ENCODE measurements at regions not wholly inside any gene's neighbourhood (a gene's known extent, or its start where the extent isn't known, plus 50 kb on each side); places are given as distances from the start of the nearest gene placed in this dataset.

GRCh38 chr1:166579557-166580501 is 259.4 kb upstream of the POGK start:
- no peaks in the 10 kb centered on the region for H3K36me3 ChIP-seq (ENCODE audit: low read depth)
- H3K9ac ChIP-seq, result no peak overlapping the region
- H3K9me2 ChIP-seq (ENCODE audit: insufficient read depth), result no peaks in the 10 kb centered on the region
- H3F3A ChIP-seq (ENCODE audit: insufficient read depth), result no peaks in the 10 kb centered on the region
- no peaks in the 10 kb centered on the region for H4K20me1 ChIP-seq (ENCODE audit: insufficient read depth)
- H3K9me3 ChIP-seq (ENCODE audit: low read depth), result no peaks in the 10 kb centered on the region
- no peak overlapping the region for H3K27ac ChIP-seq
- H3K27me3 ChIP-seq (replicated peaks; ENCODE audit: insufficient read depth), result no peaks in the 10 kb centered on the region
- 28 to 29% methylated on average over 7 of the region's 7 CpGs for WGBS, 2 experiments (ENCODE audit: low coverage in 1 of 2, low lambda C conversion rate in 2 of 2, missing lambda C conversion rate in 2 of 2)
- H3K4me2 ChIP-seq (ENCODE audit: unreplicated experiment), result no peak overlapping the region
- H3K4me1 ChIP-seq (ENCODE audit: insufficient read depth), result no peaks in the 10 kb centered on the region
- H3K4me3 ChIP-seq, result no peak overlapping the region
- no peaks in the 10 kb centered on the region for H3K79me2 ChIP-seq (ENCODE audit: insufficient read depth)
- no peak overlapping the region for H2AFZ ChIP-seq
- TF ChIP-seq EZH2 (IDR thresholded peaks at IDR 0.05; ENCODE audit: insufficient read depth, poor library complexity, severe bottlenecking) (no peak), EZH2phosphoT487 (IDR thresholded peaks at IDR 0.05; ENCODE audit: insufficient read depth, low read depth) (no peak)
- in situ Hi-C loops (cut with MboI), result no loop called here
- DNase-seq, result no peak

GRCh38 chr1:166588741-166589140 is 250.5 kb upstream of the POGK start:
- no peak overlapping the region for H3K27ac ChIP-seq
- in situ Hi-C loops (cut with MboI), result no loop called here

GRCh38 chr1:166590161-166590560 is 249.1 kb upstream of the POGK start:
- Histone ChIP-seq H3K9me3 (ENCODE audit: low read depth) (no peaks in the 10 kb centered on the region), H2AFZ (no peak overlapping the region), H3K27me3 (replicated peaks; ENCODE audit: insufficient read depth) (no peaks in the 10 kb centered on the region), H3K27ac (no peak overlapping the region), H3F3A (ENCODE audit: insufficient read depth) (no peaks in the 10 kb centered on the region), H3K79me2 (ENCODE audit: insufficient read depth) (no peaks in the 10 kb centered on the region), H3K4me2 (ENCODE audit: unreplicated experiment) (no peak overlapping the region), H4K20me1 (ENCODE audit: insufficient read depth) (no peaks in the 10 kb centered on the region), H3K36me3 (ENCODE audit: low read depth) (no peaks in the 10 kb centered on the region), H3K4me3 (no peak overlapping the region), H3K4me1 (ENCODE audit: insufficient read depth) (no peaks in the 10 kb centered on the region), H3K9ac (no peak overlapping the region), H3K9me2 (ENCODE audit: insufficient read depth) (no peaks in the 10 kb centered on the region)
- TF ChIP-seq EZH2 (IDR thresholded peaks at IDR 0.05; ENCODE audit: insufficient read depth, poor library complexity, severe bottlenecking) (no peak), EZH2phosphoT487 (IDR thresholded peaks at IDR 0.05; ENCODE audit: insufficient read depth, low read depth) (no peak)
- WGBS, 2 experiments (ENCODE audit: low coverage in 1 of 2, low lambda C conversion rate in 2 of 2, missing lambda C conversion rate in 2 of 2), result 42 to 46% methylated on average over 2 of the region's 2 CpGs
- in situ Hi-C loops (cut with MboI), result no loop called here
- DNase-seq, result no peak

More at GRCh38 chr1:166588741-166589140, 250.5 kb upstream of the POGK start:
- Histone ChIP-seq H3F3A (ENCODE audit: insufficient read depth) (no peaks in the 10 kb centered on the region), H3K36me3 (ENCODE audit: low read depth) (no peaks in the 10 kb centered on the region), H2AFZ (no peak overlapping the region), H3K4me2 (ENCODE audit: unreplicated experiment) (no peak overlapping the region), H3K4me3 (no peak overlapping the region), H3K27me3 (replicated peaks; ENCODE audit: insufficient read depth) (no peaks in the 10 kb centered on the region), H3K9me3 (ENCODE audit: low read depth) (no peaks in the 10 kb centered on the region), H4K20me1 (ENCODE audit: insufficient read depth) (no peaks in the 10 kb centered on the region), H3K9ac (no peak overlapping the region), H3K4me1 (ENCODE audit: insufficient read depth) (no peaks in the 10 kb centered on the region), H3K9me2 (ENCODE audit: insufficient read depth) (no peaks in the 10 kb centered on the region), H3K79me2 (ENCODE audit: insufficient read depth) (no peaks in the 10 kb centered on the region)
- TF ChIP-seq EZH2phosphoT487 (IDR thresholded peaks at IDR 0.05; ENCODE audit: insufficient read depth, low read depth), result no peak
- WGBS, 2 experiments (ENCODE audit: low coverage in 1 of 2, low lambda C conversion rate in 2 of 2, missing lambda C conversion rate in 2 of 2), result 37 to 44% methylated on average over 6 of the region's 6 CpGs
- no peak for DNase-seq

GRCh38 chr1:166594646-166595045 is 244.6 kb upstream of the POGK start:
- no peaks in the 10 kb centered on the region for H4K20me1 ChIP-seq (ENCODE audit: insufficient read depth)
- no peak overlapping the region for H3K27ac ChIP-seq
- no peaks in the 10 kb centered on the region for H3F3A ChIP-seq (ENCODE audit: insufficient read depth)
- H3K4me3 ChIP-seq, result no peak overlapping the region
- no peaks in the 10 kb centered on the region for H3K27me3 ChIP-seq (replicated peaks; ENCODE audit: insufficient read depth)
- in situ Hi-C loops (cut with MboI), result no loop called here
- H3K9me2 ChIP-seq (ENCODE audit: insufficient read depth), result no peaks in the 10 kb centered on the region
- H3K79me2 ChIP-seq (ENCODE audit: insufficient read depth), result no peaks in the 10 kb centered on the region
- DNase-seq, result no peak
- H3K9ac ChIP-seq, result no peak overlapping the region
- H3K4me1 ChIP-seq (ENCODE audit: insufficient read depth), result no peaks in the 10 kb centered on the region
- no peak overlapping the region for H3K4me2 ChIP-seq (ENCODE audit: unreplicated experiment)
- no peaks in the 10 kb centered on the region for H3K9me3 ChIP-seq (ENCODE audit: low read depth)
- no peaks in the 10 kb centered on the region for H3K36me3 ChIP-seq (ENCODE audit: low read depth)
- WGBS, 2 experiments (ENCODE audit: low coverage in 1 of 2, low lambda C conversion rate in 2 of 2, missing lambda C conversion rate in 2 of 2), result 39 to 53% methylated on average over 3 of the region's 3 CpGs
- TF ChIP-seq EZH2 (IDR thresholded peaks at IDR 0.05; ENCODE audit: insufficient read depth, poor library complexity, severe bottlenecking), result no peak
- no peak for TF ChIP-seq EZH2phosphoT487 (IDR thresholded peaks at IDR 0.05; ENCODE audit: insufficient read depth, low read depth)
- H2AFZ ChIP-seq, result no peak overlapping the region

All from GM23248 (cell line).